ENCODE measurements at regions not wholly inside any gene's neighbourhood (a gene's known extent, or its start where the extent isn't known, plus 50 kb on each side); places are given as distances from the start of the nearest gene placed in this dataset.

DNA sequence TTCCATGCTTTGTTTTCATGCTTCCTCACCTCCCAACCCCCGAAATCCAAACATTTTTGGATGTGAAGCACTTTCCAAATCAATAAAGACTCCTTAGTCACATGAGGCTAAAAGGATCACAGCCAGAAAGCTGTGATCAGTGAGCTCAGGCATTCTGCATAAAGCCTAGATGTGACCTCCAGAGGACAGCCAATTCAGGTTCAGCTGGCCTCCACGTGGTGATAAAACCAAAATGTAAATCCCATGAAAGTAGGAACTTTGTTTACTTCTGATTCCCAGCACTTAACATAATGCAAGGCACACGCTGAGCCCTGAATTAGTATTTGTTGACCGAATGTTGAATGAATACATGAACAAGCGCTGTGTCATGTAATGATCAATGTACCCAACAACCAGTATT is 249.5 kb upstream of the EOMES start:
- TF ChIP-seq CHD2 (IDR thresholded peaks at IDR 0.05; ENCODE audit: low read depth, low read length), result no peak
- no peak for TF ChIP-seq EZH2 (IDR thresholded peaks at IDR 0.05; ENCODE audit: borderline replicate concordance, low read depth, low read length)
- TF ChIP-seq ZNF583 (CRISPR knock-in tag; IDR thresholded peaks at IDR 0.05), result no peak
- no peak for TF ChIP-seq RCOR1 (IDR thresholded peaks at IDR 0.05; ENCODE audit: borderline replicate concordance in 1 of 2, low read depth in 2 of 2, low read length in 2 of 2)
- TF ChIP-seq ZNF184 (CRISPR knock-in tag; IDR thresholded peaks at IDR 0.05), result no peak
- TF ChIP-seq ZNF274 (IDR thresholded peaks at IDR 0.05; ENCODE audit: borderline replicate concordance, low read depth, low read length), result no peak
- no peak for TF ChIP-seq EHMT2 (IDR thresholded peaks at IDR 0.05)
- no peak for TF ChIP-seq SETDB1 (IDR thresholded peaks at IDR 0.05; ENCODE audit: low read length)
- TF ChIP-seq, protein P1, sequence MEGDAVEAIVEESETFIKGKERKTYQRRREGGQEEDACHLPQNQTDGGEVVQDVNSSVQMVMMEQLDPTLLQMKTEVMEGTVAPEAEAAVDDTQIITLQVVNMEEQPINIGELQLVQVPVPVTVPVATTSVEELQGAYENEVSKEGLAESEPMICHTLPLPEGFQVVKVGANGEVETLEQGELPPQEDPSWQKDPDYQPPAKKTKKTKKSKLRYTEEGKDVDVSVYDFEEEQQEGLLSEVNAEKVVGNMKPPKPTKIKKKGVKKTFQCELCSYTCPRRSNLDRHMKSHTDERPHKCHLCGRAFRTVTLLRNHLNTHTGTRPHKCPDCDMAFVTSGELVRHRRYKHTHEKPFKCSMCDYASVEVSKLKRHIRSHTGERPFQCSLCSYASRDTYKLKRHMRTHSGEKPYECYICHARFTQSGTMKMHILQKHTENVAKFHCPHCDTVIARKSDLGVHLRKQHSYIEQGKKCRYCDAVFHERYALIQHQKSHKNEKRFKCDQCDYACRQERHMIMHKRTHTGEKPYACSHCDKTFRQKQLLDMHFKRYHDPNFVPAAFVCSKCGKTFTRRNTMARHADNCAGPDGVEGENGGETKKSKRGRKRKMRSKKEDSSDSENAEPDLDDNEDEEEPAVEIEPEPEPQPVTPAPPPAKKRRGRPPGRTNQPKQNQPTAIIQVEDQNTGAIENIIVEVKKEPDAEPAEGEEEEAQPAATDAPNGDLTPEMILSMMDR (IDR thresholded peaks at IDR 0.05 in 2 of 3, conservative IDR thresholded peaks at IDR 0.05 in 1 of 3; ENCODE audit: insufficient read depth in 2 of 3, low read depth in 1 of 3, low read length in 3 of 3), result no peak
- no peak for TF ChIP-seq MAZ (CRISPR knock-in tag; conservative IDR thresholded peaks at IDR 0.05 in 1 of 2, IDR thresholded peaks at IDR 0.05 in 1 of 2)
- TF ChIP-seq ARHGAP35 (IDR thresholded peaks at IDR 0.05; ENCODE audit: partially characterized antibody), result no peak
- TF ChIP-seq NFYB (IDR thresholded peaks at IDR 0.05; ENCODE audit: extremely low read depth, insufficient read length), result no peak

Measured in K562 (cell line).